Activated CD4-positive, alpha-beta memory T cell treated with anti-CD3 and anti-CD28 coated beads for 36 hours (primary cell): ENCODE measurements at regions not wholly inside any gene's neighbourhood (a gene's known extent, or its start where the extent isn't known, plus 50 kb on each side); places are given as distances from the start of the nearest gene placed in this dataset.

Source experiments
- CTCF ChIA-PET: fragments of 350-600 bp; sonication (Branson Sonifier 250); formaldehyde crosslinking; loops from one replicate; lab custom pipeline; 2021; ENCODE audit warnings: antibody characterized with exemption, inconsistent platforms; lab: Charles Lee
- POLR2A ChIA-PET: fragments of 350-600 bp; sonication (Branson Sonifier 250); formaldehyde crosslinking; loops from one replicate; lab custom pipeline; 2021; ENCODE audit warnings: antibody characterized with exemption; lab: Charles Lee
- DNase-seq: peaks from one replicate; pipeline ENCODE4 v3.0.0-alpha.2; 2020
- H3K27ac Mint-ChIP-seq: one replicate; pipeline ENCODE4 v1.8.0; 2021; ENCODE audit warnings: mixed read lengths
- H3K27me3 Mint-ChIP-seq: one replicate; pipeline ENCODE4 v1.8.0; 2021; ENCODE audit warnings: mixed read lengths
- H3K36me3 Mint-ChIP-seq: one replicate; pipeline ENCODE4 v1.8.0; 2021; ENCODE audit warnings: mixed read lengths
- H3K4me1 Mint-ChIP-seq: one replicate; pipeline ENCODE4 v1.8.0; 2021; ENCODE audit warnings: low read depth, mixed read lengths
- H3K4me3 Mint-ChIP-seq: one replicate; pipeline ENCODE4 v1.8.0; 2021; ENCODE audit warnings: mild to moderate bottlenecking, mixed read lengths
- H3K9me3 Mint-ChIP-seq: one replicate; pipeline ENCODE4 v1.8.0; 2021; ENCODE audit warnings: mixed read lengths
- intact Hi-C: fragments of 100-400 bp; cut with micrococcal nuclease; formaldehyde crosslinking; loops from one replicate; pipeline ENCODE4 v1.15.1; 2023

- Mint-ChIP-seq H3K9me3 (no peaks in the 10 kb centered on the region), H3K4me3 (no peak overlapping the region), H3K27ac (no peak overlapping the region), H3K27me3 (no peaks in the 10 kb centered on the region), H3K4me1 (peaks cover 5% of the 10 kb centered on the region), H3K36me3 (no peaks in the 10 kb centered on the region)
- ChIA-PET POLR2A (no interaction called here), CTCF (interaction anchor here (1.9 kb wide), 1 partner anchor 142 kb away, joined by 4 read pairs; no protein-coding TSS in a partner anchor)
- no peak for DNase-seq
- intact Hi-C loops, result no loop called here
Measured at GRCh38 chr5:54703133-54703532, 185.6 kb downstream of the SNX18 start.

DNA sequence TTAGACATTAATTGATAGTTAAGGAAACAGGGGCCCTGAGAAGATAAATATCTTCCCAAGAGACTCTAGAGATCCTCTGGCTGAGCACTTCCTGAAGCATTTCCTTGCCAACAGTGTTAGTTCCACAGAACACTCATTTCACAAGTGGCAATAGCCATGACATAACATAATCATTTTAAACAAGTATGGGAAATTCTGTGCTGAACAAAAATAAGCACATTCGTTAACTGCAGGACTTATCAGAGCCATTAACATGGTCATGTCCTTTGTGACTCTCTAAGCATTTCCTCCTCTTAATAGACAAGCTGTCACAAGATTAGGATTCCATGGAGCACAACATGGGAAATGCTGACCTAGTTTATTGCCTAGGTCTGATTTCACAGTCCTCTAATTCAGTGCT is 184.9 kb downstream of the SNX18 start:
- CTCF ChIA-PET, result interaction anchor here (0.6 kb wide), 1 partner anchor 1562 kb away, joined by 3 read pairs; no protein-coding TSS in a partner anchor
- H3K27me3 Mint-ChIP-seq, result no peaks in the 10 kb centered on the region

DNA sequence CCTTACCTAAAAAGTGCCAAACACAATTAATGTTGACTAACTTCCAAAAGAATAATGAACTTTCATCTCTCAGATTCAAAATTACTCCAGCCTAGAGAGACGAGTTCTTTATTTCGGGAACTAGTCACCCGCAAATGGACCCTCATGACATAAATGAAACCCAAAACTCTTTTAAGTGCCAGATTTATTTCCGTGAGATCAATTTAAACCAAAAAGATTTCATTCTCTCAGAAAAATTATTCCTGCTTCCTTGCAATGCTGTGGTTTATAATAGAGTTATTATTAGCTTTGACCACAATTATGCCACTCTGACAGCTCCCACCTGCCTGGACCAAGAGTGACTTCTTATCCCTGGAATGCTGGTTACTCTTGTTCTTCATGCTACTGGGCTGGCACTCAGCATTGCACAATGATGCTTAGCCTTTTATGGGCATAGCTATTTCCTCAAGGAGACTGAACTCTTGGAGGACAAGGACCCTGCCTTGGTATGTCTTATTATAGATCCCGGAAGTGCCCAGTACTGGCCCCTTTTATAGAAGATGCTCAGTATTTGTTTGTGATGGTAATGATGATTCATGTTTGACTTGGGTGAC is 183.5 kb downstream of the SNX18 start:
- DNase-seq, result no peak
- H3K27ac Mint-ChIP-seq, result no peak overlapping the region
- no peaks in the 10 kb centered on the region for H3K9me3 Mint-ChIP-seq
- H3K36me3 Mint-ChIP-seq, result no peaks in the 10 kb centered on the region
- CTCF ChIA-PET, result no interaction called here
- H3K4me1 Mint-ChIP-seq, result peaks cover 1% of the 10 kb centered on the region
- H3K4me3 Mint-ChIP-seq, result no peak overlapping the region
- no peaks in the 10 kb centered on the region for H3K27me3 Mint-ChIP-seq
- POLR2A ChIA-PET, result no interaction called here
- intact Hi-C loops, result no loop called here

More for the DNA sequence above, 184.9 kb downstream of the SNX18 start:
- no peak overlapping the region for H3K27ac Mint-ChIP-seq
- no peak overlapping the region for H3K4me3 Mint-ChIP-seq
- no peak for DNase-seq
- H3K36me3 Mint-ChIP-seq, result no peaks in the 10 kb centered on the region
- POLR2A ChIA-PET, result no interaction called here
- peaks cover 5% of the 10 kb centered on the region for H3K4me1 Mint-ChIP-seq
- intact Hi-C loops, result no loop called here
- no peaks in the 10 kb centered on the region for H3K9me3 Mint-ChIP-seq

- no peak for DNase-seq
- ChIA-PET CTCF (no interaction called here), POLR2A (no interaction called here)
- Mint-ChIP-seq H3K36me3 (no peaks in the 10 kb centered on the region), H3K9me3 (no peaks in the 10 kb centered on the region), H3K4me1 (no peaks in the 10 kb centered on the region), H3K4me3 (no peak overlapping the region), H3K27me3 (no peaks in the 10 kb centered on the region), H3K27ac (no peak overlapping the region)
- intact Hi-C loops, result no loop called here
Measured at GRCh38 chr5:54696931-54697330, 179.4 kb downstream of the SNX18 start.

- Mint-ChIP-seq H3K9me3 (no peaks in the 10 kb centered on the region), H3K27me3 (no peaks in the 10 kb centered on the region), H3K27ac (no peak overlapping the region), H3K4me1 (no peaks in the 10 kb centered on the region), H3K4me3 (no peak overlapping the region), H3K36me3 (no peaks in the 10 kb centered on the region)
- no peak for DNase-seq
- intact Hi-C loops, result no loop called here
- ChIA-PET POLR2A (no interaction called here), CTCF (no interaction called here)
Measured at GRCh38 chr5:54696346-54696745, 178.8 kb downstream of the SNX18 start.

DNA sequence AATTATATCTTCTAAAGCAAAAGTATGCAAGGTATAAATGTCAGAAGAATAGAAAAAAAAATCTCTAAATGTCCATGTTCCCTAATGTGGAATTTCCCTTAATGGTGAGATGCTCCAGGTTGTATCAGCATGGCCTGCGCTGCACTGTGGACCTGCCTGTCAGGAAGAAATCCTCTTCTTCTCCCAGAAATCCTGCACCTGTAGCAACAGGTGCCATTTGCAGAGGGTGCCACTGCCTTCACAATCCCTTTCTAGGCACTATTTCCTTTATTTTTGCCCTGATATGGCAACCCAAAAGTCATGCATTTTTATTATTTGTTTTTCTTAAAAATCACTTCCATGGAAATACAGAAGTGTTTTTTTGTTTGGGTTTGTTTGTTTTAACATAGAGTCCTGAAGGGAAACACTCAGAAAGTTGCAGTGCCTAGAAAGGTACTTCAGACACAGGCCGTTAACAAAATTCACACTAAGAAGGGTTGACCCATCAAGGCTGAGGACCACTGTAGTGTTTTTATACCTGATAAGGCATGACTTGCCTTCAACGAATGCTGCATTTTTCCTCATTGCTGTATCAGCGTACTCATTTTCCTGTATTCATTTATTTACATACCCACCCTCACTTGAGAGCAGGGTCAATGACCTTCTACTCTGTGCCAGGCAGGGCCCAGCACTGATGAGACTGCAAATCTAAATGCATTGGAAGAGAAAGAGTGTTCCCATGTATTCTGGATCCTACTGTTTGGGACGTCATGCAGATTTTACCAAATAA is 177.8 kb downstream of the SNX18 start:
- no peak for DNase-seq
- Mint-ChIP-seq H3K27ac (no peak overlapping the region), H3K4me3 (no peak overlapping the region), H3K9me3 (no peaks in the 10 kb centered on the region), H3K27me3 (no peaks in the 10 kb centered on the region), H3K36me3 (no peaks in the 10 kb centered on the region), H3K4me1 (peaks cover 2% of the 10 kb centered on the region)
- POLR2A ChIA-PET, result no interaction called here
- CTCF ChIA-PET, result no interaction called here
- intact Hi-C loops, result no loop called here

DNA sequence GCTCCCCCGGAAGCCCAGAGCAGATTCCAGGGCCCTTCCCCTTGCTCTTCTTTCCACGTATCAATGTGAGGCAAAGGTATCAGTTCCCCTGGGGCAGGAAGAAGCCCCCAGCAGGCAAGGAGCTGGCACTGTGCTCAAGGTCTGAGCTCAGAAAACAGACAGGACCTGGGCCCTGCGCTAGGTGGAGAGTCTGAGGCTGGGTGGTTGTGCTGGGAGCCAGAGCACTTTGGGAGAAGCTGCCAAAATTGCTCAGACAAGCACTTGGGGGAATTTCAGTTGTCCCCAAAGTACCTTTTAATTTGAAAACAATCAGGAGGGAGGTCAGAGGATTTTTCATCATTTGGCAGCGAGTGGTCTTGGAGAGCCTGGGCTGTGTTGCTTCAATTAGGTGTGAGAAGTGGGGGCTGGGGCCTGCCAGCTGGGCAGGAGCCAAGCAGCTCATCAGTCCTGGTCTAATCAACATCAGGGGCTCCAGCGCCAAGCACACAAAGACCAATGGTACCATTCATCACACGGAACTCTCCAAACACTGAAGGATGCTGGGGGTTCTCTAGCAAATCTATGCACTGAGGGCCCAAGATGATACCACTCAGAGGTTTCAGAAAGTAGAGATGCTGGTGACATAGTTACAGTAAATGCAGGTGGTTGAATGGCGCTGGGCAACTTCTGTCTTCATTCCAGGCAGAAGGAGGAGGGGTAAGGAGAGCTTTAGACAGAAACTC is 176.5 kb downstream of the SNX18 start:
- intact Hi-C loops, result no loop called here
- H3K36me3 Mint-ChIP-seq, result no peaks in the 10 kb centered on the region
- no peaks in the 10 kb centered on the region for H3K9me3 Mint-ChIP-seq
- POLR2A ChIA-PET, result no interaction called here
- CTCF ChIA-PET, result no interaction called here
- no peaks in the 10 kb centered on the region for H3K27me3 Mint-ChIP-seq
- H3K27ac Mint-ChIP-seq, result no peak overlapping the region
- H3K4me3 Mint-ChIP-seq, result no peak overlapping the region
- H3K4me1 Mint-ChIP-seq, result peaks cover 2% of the 10 kb centered on the region
- no peak for DNase-seq

DNA sequence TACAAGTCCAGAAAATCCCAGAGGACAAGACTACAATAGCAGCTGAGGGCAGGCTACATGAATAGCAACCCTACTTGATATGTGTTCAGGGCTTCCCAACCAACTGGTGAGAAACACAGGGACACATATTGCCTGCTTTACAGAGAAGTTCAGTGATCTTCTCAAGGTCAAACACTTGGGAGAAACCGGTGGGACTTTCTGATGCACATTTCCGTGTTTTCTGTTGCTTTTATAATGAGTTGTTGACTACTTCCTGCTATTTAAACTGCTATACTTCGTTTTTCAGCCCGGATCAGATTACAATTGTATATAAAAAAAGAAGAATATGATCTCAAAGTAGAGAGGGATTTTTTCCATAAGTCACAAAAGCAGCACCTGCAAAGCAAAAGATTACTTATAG is 175.1 kb downstream of the SNX18 start:
- DNase-seq, result no peak
- ChIA-PET POLR2A (no interaction called here), CTCF (interaction anchor here (1.0 kb wide), 1 partner anchor 16 kb away, joined by 3 read pairs; no protein-coding TSS in a partner anchor)
- Mint-ChIP-seq H3K27me3 (no peaks in the 10 kb centered on the region), H3K9me3 (peaks cover 2% of the 10 kb centered on the region), H3K36me3 (no peaks in the 10 kb centered on the region), H3K4me3 (no peak overlapping the region), H3K27ac (no peak overlapping the region), H3K4me1 (peaks cover 2% of the 10 kb centered on the region)
- intact Hi-C loops, result no loop called here

GRCh38 chr5:54691656-54692055 is 174.1 kb downstream of the SNX18 start:
- no peaks in the 10 kb centered on the region for H3K27me3 Mint-ChIP-seq
- peaks cover 5% of the 10 kb centered on the region for H3K9me3 Mint-ChIP-seq
- H3K4me3 Mint-ChIP-seq, result no peak overlapping the region
- peaks cover 2% of the 10 kb centered on the region for H3K4me1 Mint-ChIP-seq
- H3K36me3 Mint-ChIP-seq, result no peaks in the 10 kb centered on the region
- H3K27ac Mint-ChIP-seq, result no peak overlapping the region
- POLR2A ChIA-PET, result no interaction called here
- CTCF ChIA-PET, result no interaction called here
- no peak for DNase-seq
- intact Hi-C loops, result no loop called here

DNA sequence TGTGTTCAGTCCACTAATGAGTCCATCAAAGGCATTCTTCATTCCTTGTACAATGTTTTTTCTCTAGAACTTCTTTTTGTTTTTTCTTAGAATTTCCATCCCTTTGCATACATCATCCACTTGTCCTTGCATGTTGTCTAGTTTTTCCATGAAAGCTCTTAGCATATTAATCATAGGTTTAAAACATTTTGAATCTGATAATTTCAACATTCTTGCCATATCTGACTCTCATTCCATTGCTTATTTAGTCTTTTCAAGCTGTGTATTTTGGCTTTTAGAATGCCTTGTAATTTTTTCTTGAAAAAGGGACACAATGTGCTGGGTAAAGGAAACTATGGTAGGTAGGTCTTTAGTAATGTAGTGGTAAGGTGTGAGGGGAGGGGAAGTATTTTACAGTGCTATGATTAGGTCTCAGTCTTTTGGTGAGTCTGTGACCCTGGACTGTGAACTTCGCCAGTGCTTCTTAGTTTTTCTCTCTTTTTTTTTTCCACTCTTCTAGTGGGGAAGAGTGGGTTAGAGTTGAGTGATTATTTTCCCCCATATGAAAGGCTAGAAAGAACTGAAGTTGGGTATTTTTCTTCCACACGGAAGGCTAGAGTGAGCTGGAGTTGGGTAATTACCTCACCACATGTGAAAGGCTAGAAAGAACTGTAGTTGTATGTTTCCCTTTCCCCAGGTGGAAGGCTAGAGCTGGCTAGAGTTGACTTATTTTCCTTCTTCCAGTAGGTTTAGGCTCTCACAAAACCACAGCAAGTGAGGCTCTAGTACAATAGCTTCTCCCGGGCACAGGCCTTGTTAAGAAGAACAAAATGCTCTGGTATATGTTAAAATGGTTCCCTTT is 172.1 kb downstream of the SNX18 start:
- intact Hi-C loops, result no loop called here
- ChIA-PET CTCF (interaction anchor here (0.6 kb wide), 1 partner anchor 1247 kb away, joined by 3 read pairs; no protein-coding TSS in a partner anchor), POLR2A (no interaction called here)
- peaks cover 2% of the 10 kb centered on the region for H3K4me1 Mint-ChIP-seq
- DNase-seq, result no peak
- H3K27me3 Mint-ChIP-seq, result no peaks in the 10 kb centered on the region
- no peak overlapping the region for H3K4me3 Mint-ChIP-seq
- peaks cover 5% of the 10 kb centered on the region for H3K9me3 Mint-ChIP-seq
- H3K36me3 Mint-ChIP-seq, result no peaks in the 10 kb centered on the region
- no peak overlapping the region for H3K27ac Mint-ChIP-seq

DNA sequence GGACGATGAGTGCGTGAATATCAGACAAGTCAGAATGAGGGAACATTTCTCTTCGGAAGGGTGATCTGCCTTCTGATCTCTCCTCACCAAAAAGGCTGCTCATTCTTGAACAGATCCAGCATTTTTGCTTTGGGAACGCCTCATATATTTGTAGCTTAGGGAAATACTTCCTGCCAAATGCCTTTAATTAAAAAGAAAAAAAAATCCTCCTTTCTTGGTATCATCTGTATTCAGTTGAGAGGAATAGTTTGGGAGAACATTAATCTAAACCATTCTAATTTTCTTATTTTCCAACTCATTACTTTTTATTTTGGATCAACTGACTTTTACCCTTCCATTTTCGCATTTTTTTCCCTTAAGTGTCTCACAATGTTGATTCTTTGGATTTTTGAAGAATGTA is 163.4 kb downstream of the SNX18 start:
- ChIA-PET POLR2A (no interaction called here), CTCF (no interaction called here)
- intact Hi-C loops, result no loop called here
- H3K9me3 Mint-ChIP-seq, result no peaks in the 10 kb centered on the region
- no peaks in the 10 kb centered on the region for H3K27me3 Mint-ChIP-seq
- no peaks in the 10 kb centered on the region for H3K36me3 Mint-ChIP-seq
- no peaks in the 10 kb centered on the region for H3K4me1 Mint-ChIP-seq
- DNase-seq, result no peak
- H3K27ac Mint-ChIP-seq, result no peak overlapping the region
- H3K4me3 Mint-ChIP-seq, result no peak overlapping the region

GRCh38 chr5:54679686-54680085 is 162.1 kb downstream of the SNX18 start:
- no peak overlapping the region for H3K4me3 Mint-ChIP-seq
- CTCF ChIA-PET, result no interaction called here
- POLR2A ChIA-PET, result no interaction called here
- DNase-seq, result no peak
- intact Hi-C loops, result no loop called here
- H3K9me3 Mint-ChIP-seq, result no peaks in the 10 kb centered on the region
- H3K27ac Mint-ChIP-seq, result no peak overlapping the region
- H3K27me3 Mint-ChIP-seq, result no peaks in the 10 kb centered on the region
- peaks cover 2% of the 10 kb centered on the region for H3K4me1 Mint-ChIP-seq
- no peaks in the 10 kb centered on the region for H3K36me3 Mint-ChIP-seq
